ENCODE measurements at regions not wholly inside any gene's neighbourhood (a gene's known extent, or its start where the extent isn't known, plus 50 kb on each side); places are given as distances from the start of the nearest gene placed in this dataset.
A peak's percentile ranks its signal among the peaks of the same experiment; 100 is the strongest.

GRCh38 chr1:221294242-221294641 is 415.0 kb downstream of the HLX start:
- FAIRE-seq: no peak
- Histone ChIP-seq H3K4me3 (ENCODE audit: low read length in 3 of 3) (no peak overlapping the region), H3K9me3 (ENCODE audit: control insufficient read depth in 2 of 3, insufficient read depth in 1 of 3, low read length in 3 of 3) (no peaks in the 10 kb centered on the region)

DNA sequence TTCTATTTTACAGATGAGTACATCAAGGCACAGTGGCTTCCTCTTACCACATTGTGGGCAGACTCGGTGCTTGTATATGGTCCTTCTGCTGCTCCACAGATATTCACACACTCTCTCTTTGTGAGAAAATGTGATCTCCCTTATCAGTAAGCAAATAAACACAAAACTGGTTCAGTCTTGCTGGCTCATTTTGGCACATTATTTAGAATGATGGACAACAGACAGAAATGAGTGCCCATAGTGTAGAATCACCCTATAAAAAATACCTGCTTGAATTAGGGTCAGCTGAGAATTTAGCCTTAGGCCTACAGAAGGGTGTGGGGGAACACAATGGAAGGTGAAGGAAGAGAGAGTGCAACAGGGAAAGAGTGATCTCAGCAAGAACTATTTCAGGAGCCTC is 423.1 kb downstream of the HLX start:
- no peak overlapping the region for H3K4me3 ChIP-seq (ENCODE audit: low read length in 3 of 3)
- H3K27me3 ChIP-seq (ENCODE audit: control insufficient read depth, insufficient read depth, low read length): no peaks in the 10 kb centered on the region
- H3K27ac ChIP-seq (ENCODE audit: low read depth in 2 of 2, low read length in 2 of 2): no peak overlapping the region
- H3K36me3 ChIP-seq (ENCODE audit: control insufficient read depth in 2 of 3, insufficient read depth in 3 of 3, low read length in 3 of 3): no peaks in the 10 kb centered on the region
- no peaks in the 10 kb centered on the region for H3K4me1 ChIP-seq (ENCODE audit: control insufficient read depth in 2 of 3, insufficient read depth in 2 of 3, low read depth in 1 of 3, low read length in 3 of 3)
- H3K9me3 ChIP-seq (ENCODE audit: control insufficient read depth in 2 of 3, insufficient read depth in 1 of 3, low read length in 3 of 3): no peaks in the 10 kb centered on the region
- no peak overlapping the region for H3K9ac ChIP-seq (ENCODE audit: low read length in 3 of 3)
- intact Hi-C loops (cut with DNase I): no loop called here
- TF ChIP-seq, protein P1, sequence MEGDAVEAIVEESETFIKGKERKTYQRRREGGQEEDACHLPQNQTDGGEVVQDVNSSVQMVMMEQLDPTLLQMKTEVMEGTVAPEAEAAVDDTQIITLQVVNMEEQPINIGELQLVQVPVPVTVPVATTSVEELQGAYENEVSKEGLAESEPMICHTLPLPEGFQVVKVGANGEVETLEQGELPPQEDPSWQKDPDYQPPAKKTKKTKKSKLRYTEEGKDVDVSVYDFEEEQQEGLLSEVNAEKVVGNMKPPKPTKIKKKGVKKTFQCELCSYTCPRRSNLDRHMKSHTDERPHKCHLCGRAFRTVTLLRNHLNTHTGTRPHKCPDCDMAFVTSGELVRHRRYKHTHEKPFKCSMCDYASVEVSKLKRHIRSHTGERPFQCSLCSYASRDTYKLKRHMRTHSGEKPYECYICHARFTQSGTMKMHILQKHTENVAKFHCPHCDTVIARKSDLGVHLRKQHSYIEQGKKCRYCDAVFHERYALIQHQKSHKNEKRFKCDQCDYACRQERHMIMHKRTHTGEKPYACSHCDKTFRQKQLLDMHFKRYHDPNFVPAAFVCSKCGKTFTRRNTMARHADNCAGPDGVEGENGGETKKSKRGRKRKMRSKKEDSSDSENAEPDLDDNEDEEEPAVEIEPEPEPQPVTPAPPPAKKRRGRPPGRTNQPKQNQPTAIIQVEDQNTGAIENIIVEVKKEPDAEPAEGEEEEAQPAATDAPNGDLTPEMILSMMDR (IDR thresholded peaks at IDR 0.05; ENCODE audit: borderline replicate concordance, extremely low read depth, insufficient read depth): no peak
- FAIRE-seq (no peak), DNase-seq (no peak)

More at GRCh38 chr1:221294242-221294641, 415.0 kb downstream of the HLX start:
- H3K4me1 ChIP-seq (ENCODE audit: control insufficient read depth in 2 of 3, insufficient read depth in 2 of 3, low read depth in 1 of 3, low read length in 3 of 3): no peaks in the 10 kb centered on the region
- intact Hi-C loops (cut with DNase I): no loop called here
- TF ChIP-seq, protein P1 (IDR thresholded peaks at IDR 0.05; ENCODE audit: borderline replicate concordance, extremely low read depth, insufficient read depth): no peak
- no peak for DNase-seq
- no peaks in the 10 kb centered on the region for H3K27me3 ChIP-seq (ENCODE audit: control insufficient read depth, insufficient read depth, low read length)
- H3K9ac ChIP-seq (ENCODE audit: low read length in 3 of 3): no peak overlapping the region
- H3K27ac ChIP-seq (ENCODE audit: low read depth in 2 of 2, low read length in 2 of 2): no peak overlapping the region
- H3K36me3 ChIP-seq (ENCODE audit: control insufficient read depth in 2 of 3, insufficient read depth in 3 of 3, low read length in 3 of 3): no peaks in the 10 kb centered on the region

- Histone ChIP-seq H3K36me3 (ENCODE audit: control insufficient read depth in 2 of 3, insufficient read depth in 3 of 3, low read length in 3 of 3) (no peaks in the 10 kb centered on the region), H3K9ac (ENCODE audit: low read length in 3 of 3) (no peak overlapping the region)
- DNase-seq: peak in 1 of 5 donors; percentile 9
Measured at GRCh38 chr1:221302810-221303209, 423.6 kb downstream of the HLX start.

More at GRCh38 chr1:221302810-221303209, 423.6 kb downstream of the HLX start:
- H3K9me3 ChIP-seq (ENCODE audit: control insufficient read depth in 2 of 3, insufficient read depth in 1 of 3, low read length in 3 of 3): no peaks in the 10 kb centered on the region
- H3K27me3 ChIP-seq (ENCODE audit: control insufficient read depth, insufficient read depth, low read length): no peaks in the 10 kb centered on the region
- intact Hi-C loops (cut with DNase I): no loop called here
- H3K4me3 ChIP-seq (ENCODE audit: low read length in 3 of 3): no peak overlapping the region
- no peak for FAIRE-seq
- no peaks in the 10 kb centered on the region for H3K4me1 ChIP-seq (ENCODE audit: control insufficient read depth in 2 of 3, insufficient read depth in 2 of 3, low read depth in 1 of 3, low read length in 3 of 3)
- TF ChIP-seq, protein P1 (IDR thresholded peaks at IDR 0.05; ENCODE audit: borderline replicate concordance, extremely low read depth, insufficient read depth): no peak
- no peak overlapping the region for H3K27ac ChIP-seq (ENCODE audit: low read depth in 2 of 2, low read length in 2 of 2)
